Endothelial cell of umbilical vein (primary cell): ENCODE measurements at regions not wholly inside any gene's neighbourhood (a gene's known extent, or its start where the extent isn't known, plus 50 kb on each side); places are given as distances from the start of the nearest gene placed in this dataset.

Experiments used
- BruUV-seq: library from RNA; stranded (reverse); fragments of 400-500 nt; replicated peaks from 2 replicates; lab custom pipeline; 2021; lab: Mats Ljungman, UMichigan
- CTCF ChIA-PET: fragments of 300-600, 350-600 bp; sonication (Branson Sonifier 250); formaldehyde crosslinking; loops from one replicate; lab custom pipeline; 2021; ENCODE audit warnings: antibody characterized with exemption, inconsistent platforms; lab: Charles Lee
- POLR2A ChIA-PET: fragments of 300-600, 350-600 bp; sonication (Branson Sonifier 250); formaldehyde crosslinking; loops from one replicate; lab custom pipeline; 2021; ENCODE audit warnings: antibody characterized with exemption, inconsistent platforms; lab: Charles Lee
- DNase-seq: peaks from one replicate; pipeline ENCODE4 v3.0.0-alpha.2; 2011; ENCODE audit warnings: low read depth, low spot score
- FAIRE-seq: peaks from 2 replicates; lab custom pipeline; 2011; peaks lifted over from hg19 to GRCh38; lab: Jason Lieb, UNC
- H2AFZ ChIP-seq: 2 replicates; pipeline ENCODE4 v1.6.0; 2012; ENCODE audit warnings: low read depth, low read length, control low read depth, inconsistent platforms
- H3K27ac ChIP-seq: 2 replicates; pipeline ENCODE4 v1.5.1; 2011; ENCODE audit warnings: low read depth, mild to moderate bottlenecking, control low read depth, low read length, moderate library complexity; ENCODE audit not compliant: insufficient read depth
- H3K27me3 ChIP-seq, 2 experiments: 2 replicates each; pipeline versions ENCODE4 v1.6.0 to v1.6.1; 2011; ENCODE audit warnings: low read length in 2 of 2, mixed read lengths in 1 of 2; ENCODE audit not compliant: control insufficient read depth in 2 of 2, insufficient read depth in 2 of 2
- H3K36me3 ChIP-seq, 2 experiments: 2 replicates in 1 of 2; 3 replicates in 1 of 2; pipeline ENCODE4 v1.5.1; 2011; ENCODE audit warnings: low read length in 2 of 2, mild to moderate bottlenecking in 1 of 2, moderate library complexity in 1 of 2; ENCODE audit not compliant: control insufficient read depth in 2 of 2, insufficient read depth in 2 of 2; ENCODE audit errors: extremely low read depth in 1 of 2
- H3K4me1 ChIP-seq: 3 replicates; pipeline ENCODE4 v1.5.1; 2011; ENCODE audit warnings: mild to moderate bottlenecking, low read length; ENCODE audit not compliant: control insufficient read depth, insufficient read depth; ENCODE audit errors: extremely low read depth
- H3K4me2 ChIP-seq: 2 replicates; pipeline ENCODE4 v1.6.1; 2011; ENCODE audit warnings: low read length, control low read depth, mixed read lengths; ENCODE audit not compliant: insufficient read depth
- H3K4me3 ChIP-seq, 3 experiments: fragments of 200-600 bp in 1 of 3; sonication (generic), shearing (Covaris generic) in 1 of 3; replicated peaks in 1 of 3; 2 replicates each; pipeline ENCODE4 v1.5.1; 2011 to 2016; ENCODE audit warnings: control low read depth in 3 of 3, low read length in 3 of 3, mild to moderate bottlenecking in 2 of 3, inconsistent platforms in 1 of 3, low read depth in 1 of 3, moderate library complexity in 1 of 3; ENCODE audit not compliant: insufficient read depth in 1 of 3
- H3K79me2 ChIP-seq: 2 replicates; pipeline ENCODE4 v1.6.0; 2012; ENCODE audit warnings: low read length, inconsistent platforms; ENCODE audit not compliant: control insufficient read depth, insufficient read depth
- H3K9ac ChIP-seq: replicated peaks from 2 replicates; pipeline ENCODE3; 2011; ENCODE audit warnings: low read length, control low read depth; ENCODE audit not compliant: insufficient read depth; ENCODE audit errors: extremely low read depth
- H3K9me1 ChIP-seq: replicated peaks from 3 replicates; pipeline ENCODE4 v1.6.0; 2011; ENCODE audit warnings: mild to moderate bottlenecking, low read length; ENCODE audit not compliant: control insufficient read depth, insufficient read depth; ENCODE audit errors: extremely low read depth
- H3K9me3 ChIP-seq: replicated peaks from 2 replicates; pipeline ENCODE4 v1.5.1; 2012; ENCODE audit warnings: low read length, inconsistent platforms; ENCODE audit not compliant: control insufficient read depth, insufficient read depth
- H4K20me1 ChIP-seq: replicated peaks from 2 replicates; pipeline ENCODE3; 2011; ENCODE audit warnings: mild to moderate bottlenecking, low read length; ENCODE audit not compliant: control insufficient read depth, insufficient read depth; ENCODE audit errors: extremely low read depth
- CTCF ChIP-seq, 2 donors: IDR thresholded peaks; 1 replicate in 1 of 2; 2 replicates in 1 of 2; pipeline ENCODE4 v1.5.1; 2011; ENCODE audit warnings: low read length in 2 of 2, mild to moderate bottlenecking in 2 of 2, moderate library complexity in 2 of 2, control low read depth in 1 of 2, inconsistent platforms in 1 of 2, low read depth in 1 of 2; ENCODE audit not compliant: insufficient read depth in 1 of 2; ENCODE audit errors: extremely low read depth in 1 of 2
- EZH2 ChIP-seq: IDR thresholded peaks from 2 replicates; pipeline ENCODE4 v1.6.1; 2012; ENCODE audit warnings: borderline replicate concordance, low read depth, mild to moderate bottlenecking, moderate library complexity, low read length, inconsistent platforms; ENCODE audit not compliant: severe bottlenecking
- FOS ChIP-seq: IDR thresholded peaks from 2 replicates; pipeline ENCODE4 v1.6.1; 2011; ENCODE audit warnings: mild to moderate bottlenecking, low read length, moderate library complexity, borderline replicate concordance; ENCODE audit not compliant: insufficient read depth
- GATA2 ChIP-seq: IDR thresholded peaks from 2 replicates; pipeline ENCODE4 v1.7.0; 2011; ENCODE audit warnings: low read depth, mild to moderate bottlenecking, moderate library complexity, mixed read lengths, low read length; ENCODE audit not compliant: insufficient read length, insufficient read depth
- JUN ChIP-seq: IDR thresholded peaks from 2 replicates; pipeline ENCODE4 v1.6.1; 2011; ENCODE audit warnings: borderline replicate concordance, low read depth; ENCODE audit not compliant: insufficient read length, insufficient read depth
- MAX ChIP-seq: IDR thresholded peaks from 2 replicates; pipeline ENCODE4 v1.6.1; 2011; ENCODE audit not compliant: insufficient read depth, insufficient read length
- MYC ChIP-seq: IDR thresholded peaks from one replicate; pipeline ENCODE4 v1.6.1; 2011; ENCODE audit warnings: mild to moderate bottlenecking, low read depth, low read length
- POLR2A ChIP-seq: IDR thresholded peaks from 2 replicates; pipeline ENCODE4 v1.6.1; 2012; ENCODE audit warnings: low read depth, mild to moderate bottlenecking, control low read depth, low read length
- POLR2AphosphoS5 ChIP-seq: IDR thresholded peaks from 2 replicates; pipeline ENCODE4 v1.6.1; 2012; ENCODE audit warnings: low read depth, mild to moderate bottlenecking, control low read depth, low read length, moderate library complexity; ENCODE audit not compliant: insufficient read depth
- dilution Hi-C: fragments of 300-500 bp; cut with MboI; formaldehyde crosslinking; loops from one replicate; pipeline ENCODE4 v1.15.0; 2019; ENCODE audit warnings: low sequenced_read_pairs; ENCODE audit not compliant: extremely low pct_ligation_motif_present
- intact Hi-C: fragments of 100-400 bp; cut with micrococcal nuclease; formaldehyde crosslinking; loops from one replicate; pipeline ENCODE4 v1.10.0; 2022

DNA sequence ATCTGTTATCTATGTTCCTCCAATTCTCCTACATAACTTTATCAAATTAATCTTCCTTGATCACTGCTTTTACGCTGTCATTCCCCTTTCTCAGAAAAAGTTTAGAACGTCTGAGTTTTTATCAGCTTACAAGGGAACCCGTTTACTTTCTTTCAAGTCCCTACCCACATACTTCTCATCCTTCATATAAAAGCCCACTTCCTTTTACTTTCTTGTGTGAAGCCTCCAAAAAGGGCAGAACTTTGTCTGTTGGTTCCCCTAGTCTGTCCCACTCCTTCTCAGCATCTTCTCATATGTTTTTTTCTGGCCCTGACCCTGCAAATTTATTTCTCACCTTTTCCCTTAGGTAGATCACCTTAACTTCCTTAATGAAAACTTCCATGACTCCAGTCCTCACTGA lies 106.1 kb downstream of the TFAP2B start:
- Histone ChIP-seq H3K36me3 (no peaks in the 10 kb centered on the region), H3K9me1 (no peaks in the 10 kb centered on the region), H3K4me1 (peaks cover 7% of the 10 kb centered on the region), H3K27me3 (no peaks in the 10 kb centered on the region), H2AFZ (no peak overlapping the region), H3K4me2 (no peak overlapping the region), H3K9me3 (no peaks in the 10 kb centered on the region), H3K27ac (no peak overlapping the region), H3K9ac (no peak overlapping the region), H4K20me1 (no peaks in the 10 kb centered on the region), H3K4me3 (no peak overlapping the region), H3K79me2 (no peaks in the 10 kb centered on the region)
- DNase-seq, result no peak
- ChIA-PET CTCF (no interaction called here), POLR2A (no interaction called here)
- no peak for TF ChIP-seq JUN
- TF ChIP-seq EZH2, result no peak
- no peak for TF ChIP-seq MYC
- no peak for TF ChIP-seq POLR2AphosphoS5
- no TSS peak for BruUV-seq
- intact Hi-C loops, result no loop called here
- dilution Hi-C loops, result no loop called here
- FAIRE-seq, result no peak

- peaks cover 7% of the 10 kb centered on the region for H3K4me1 ChIP-seq
- FAIRE-seq (no peak), DNase-seq (no peak)
- H3K9me3 ChIP-seq, result no peaks in the 10 kb centered on the region
- no peaks in the 10 kb centered on the region for H3K27me3 ChIP-seq
- no peak overlapping the region for H3K4me2 ChIP-seq
- dilution Hi-C loops, result no loop called here
- no peak overlapping the region for H3K27ac ChIP-seq
- no peaks in the 10 kb centered on the region for H4K20me1 ChIP-seq
- no peak for TF ChIP-seq EZH2
- TF ChIP-seq JUN, result no peak
- no peak for TF ChIP-seq FOS
- no peak for TF ChIP-seq CTCF (IDR thresholded peaks at IDR 0.05; ENCODE audit: extremely low read depth in 1 of 2, insufficient read depth in 1 of 2, low read depth in 1 of 2, low read length in 2 of 2)
- no peak for TF ChIP-seq MYC
- TF ChIP-seq POLR2A, result no peak
- no peak for TF ChIP-seq MAX
- TF ChIP-seq GATA2, result no peak
- no peak for TF ChIP-seq POLR2AphosphoS5
- no peak overlapping the region for H2AFZ ChIP-seq
- ChIA-PET CTCF (no interaction called here), POLR2A (no interaction called here)
- no peaks in the 10 kb centered on the region for H3K9me1 ChIP-seq
- no peak overlapping the region for H3K4me3 ChIP-seq
- no peaks in the 10 kb centered on the region for H3K79me2 ChIP-seq
- no peaks in the 10 kb centered on the region for H3K36me3 ChIP-seq
- H3K9ac ChIP-seq, result no peak overlapping the region
- no TSS peak for BruUV-seq
- intact Hi-C loops, result no loop called here
Observed at GRCh38 chr6:50925548-50925947, 106.9 kb downstream of the TFAP2B start.
